GM23338 (cell line): ENCODE measurements at regions not wholly inside any gene's neighbourhood (a gene's known extent, or its start where the extent isn't known, plus 50 kb on each side); places are given as distances from the start of the nearest gene placed in this dataset.

ENCODE experiments used
- ETS1 ChIP-seq: IDR thresholded peaks from 2 replicates; pipeline ENCODE4 v1.6.1; 2016; ENCODE audit warnings: antibody characterized with exemption
- EZH2 ChIP-seq: fragments of 200-600 bp; sonication (generic); IDR thresholded peaks from one replicate; pipeline ENCODE4 v1.8.0; 2017; ENCODE audit warnings: antibody characterized with exemption, mild to moderate bottlenecking, low read depth; ENCODE audit not compliant: unreplicated experiment
- JUNB ChIP-seq: IDR thresholded peaks from one replicate; pipeline ENCODE4 v1.6.1; 2016; ENCODE audit warnings: antibody characterized with exemption; ENCODE audit not compliant: unreplicated experiment
- NANOG ChIP-seq: IDR thresholded peaks from 2 replicates; pipeline ENCODE4 v1.6.1; 2016; ENCODE audit warnings: antibody characterized with exemption, borderline replicate concordance
- REST ChIP-seq: IDR thresholded peaks from one replicate; pipeline ENCODE4 v1.6.1; 2018; ENCODE audit warnings: antibody characterized with exemption; ENCODE audit not compliant: unreplicated experiment
- STAT1 ChIP-seq: IDR thresholded peaks from one replicate; pipeline ENCODE4 v1.6.1; 2016; ENCODE audit warnings: antibody characterized with exemption; ENCODE audit not compliant: unreplicated experiment
- ZNF114 ChIP-seq: fragments of 250-450 bp; sonication (Bioruptor Pico); IDR thresholded peaks from 2 replicates; pipeline ENCODE4 v1.5.0; 2020; ENCODE audit warnings: mild to moderate bottlenecking, moderate library complexity
- ZNF462 ChIP-seq: fragments of 250-450 bp; sonication (Bioruptor Pico); IDR thresholded peaks from 2 replicates; pipeline ENCODE4 v1.5.0; 2020; ENCODE audit warnings: mild to moderate bottlenecking, moderate library complexity

GRCh38 chr1:40921981-40922677, 57.4 kb upstream of the CTPS1 start (continued):
- no peak for TF ChIP-seq ZNF462 (CRISPR knock-in tag)
- TF ChIP-seq ETS1: no peak
- no peak for TF ChIP-seq REST
- TF ChIP-seq NANOG: no peak
- TF ChIP-seq ZNF114: no peak
- TF ChIP-seq JUNB: no peak
- no peak for TF ChIP-seq STAT1
- no peak for TF ChIP-seq EZH2
